Left lobe of liver (tissue), 2 donors: ENCODE measurements at regions not wholly inside any gene's neighbourhood (a gene's known extent, or its start where the extent isn't known, plus 50 kb on each side); places are given as distances from the start of the nearest gene placed in this dataset.

Source experiments
- ATAC-seq: fragments of 200-7000 bp; cut with Tn5 transposase; one replicate; pipeline ENCODE4 v1.9.1; 2020; ENCODE audit warnings: mild to moderate bottlenecking, moderate library complexity
- DNase-seq: peaks from one replicate; pipeline ENCODE4 v3.0.0-alpha.2; 2020; ENCODE audit warnings: low spot score
- donor health status: DM: no; HTN: no; CAD: no; lungs with moderate emphysema.
- donor health status: DM: no; HTN: yes; CAD: no.

- no peak for DNase-seq
- no peak for ATAC-seq
These were observed 934.5 kb upstream of the TENM3 start for GRCh38 chr4:181308476-181309312.

- no peak for ATAC-seq
- no peak for DNase-seq
These were observed 931.1 kb upstream of the TENM3 start for GRCh38 chr4:181312066-181312465.

GRCh38 chr4:181319629-181320028 lies 923.6 kb upstream of the TENM3 start:
- ATAC-seq (no peak), DNase-seq (no peak)

GRCh38 chr4:181323061-181323460 lies 920.1 kb upstream of the TENM3 start:
- no peak for ATAC-seq
- DNase-seq, result no peak

- ATAC-seq (no peak), DNase-seq (no peak)
These were observed 912.5 kb upstream of the TENM3 start for GRCh38 chr4:181330654-181331201.

GRCh38 chr4:181331214-181331613 lies 912.0 kb upstream of the TENM3 start:
- no peak for ATAC-seq
- DNase-seq, result no peak

- no peak for ATAC-seq
These were observed 897.3 kb upstream of the TENM3 start for GRCh38 chr4:181345931-181346330.

GRCh38 chr4:181350615-181351415 lies 892.4 kb upstream of the TENM3 start:
- DNase-seq (no peak), ATAC-seq (no peak)

More at GRCh38 chr4:181345931-181346330, 897.3 kb upstream of the TENM3 start:
- DNase-seq, result no peak

- no peak for ATAC-seq
- no peak for DNase-seq
These were observed 878.7 kb upstream of the TENM3 start for GRCh38 chr4:181364504-181364903.

- no peak for DNase-seq
- no peak for ATAC-seq
These were observed 877.5 kb upstream of the TENM3 start for GRCh38 chr4:181365671-181366070.

- DNase-seq, result no peak
- ATAC-seq, result no peak
These were observed 871.2 kb upstream of the TENM3 start for GRCh38 chr4:181372014-181372413.

GRCh38 chr4:181376058-181376457 lies 867.1 kb upstream of the TENM3 start:
- ATAC-seq (no peak), DNase-seq (no peak)

- DNase-seq (no peak), ATAC-seq (no peak)
These were observed 855.1 kb upstream of the TENM3 start for GRCh38 chr4:181388061-181388460.

- no peak for ATAC-seq
- DNase-seq, result no peak
These were observed 826.2 kb upstream of the TENM3 start for GRCh38 chr4:181416966-181417365.

GRCh38 chr4:181418496-181418895 lies 824.7 kb upstream of the TENM3 start:
- no peak for ATAC-seq
- no peak for DNase-seq

GRCh38 chr4:181420950-181421349 lies 822.3 kb upstream of the TENM3 start:
- no peak for DNase-seq
- no peak for ATAC-seq

GRCh38 chr4:181424362-181425016 lies 818.7 kb upstream of the TENM3 start:
- ATAC-seq, result no peak

GRCh38 chr4:181427076-181427475 lies 816.1 kb upstream of the TENM3 start:
- DNase-seq (no peak), ATAC-seq (no peak)

More at GRCh38 chr4:181424362-181425016, 818.7 kb upstream of the TENM3 start:
- no peak for DNase-seq

- DNase-seq (no peak), ATAC-seq (no peak)
These were observed 812.2 kb upstream of the TENM3 start for GRCh38 chr4:181431006-181431405.

GRCh38 chr4:181431661-181432060 lies 811.5 kb upstream of the TENM3 start:
- ATAC-seq (no peak), DNase-seq (no peak)

GRCh38 chr4:181432335-181432734 lies 810.9 kb upstream of the TENM3 start:
- DNase-seq, result no peak
- no peak for ATAC-seq
